22Rv1 (cell line): ENCODE measurements at regions not wholly inside any gene's neighbourhood (a gene's known extent, or its start where the extent isn't known, plus 50 kb on each side); places are given as distances from the start of the nearest gene placed in this dataset.

ENCODE experiments used
- ZFX ChIP-seq: fragments of 450-650 bp; IDR thresholded peaks from 2 replicates; pipeline ENCODE4 v1.6.1; 2017; ENCODE audit warnings: antibody characterized with exemption, borderline replicate concordance
- TF ChIP-seq, protein P1 (sequence below): fragments of 450-650 bp; IDR thresholded peaks from 2 replicates; pipeline ENCODE4 v1.5.1; 2017; ENCODE audit warnings: mild to moderate bottlenecking

DNA sequence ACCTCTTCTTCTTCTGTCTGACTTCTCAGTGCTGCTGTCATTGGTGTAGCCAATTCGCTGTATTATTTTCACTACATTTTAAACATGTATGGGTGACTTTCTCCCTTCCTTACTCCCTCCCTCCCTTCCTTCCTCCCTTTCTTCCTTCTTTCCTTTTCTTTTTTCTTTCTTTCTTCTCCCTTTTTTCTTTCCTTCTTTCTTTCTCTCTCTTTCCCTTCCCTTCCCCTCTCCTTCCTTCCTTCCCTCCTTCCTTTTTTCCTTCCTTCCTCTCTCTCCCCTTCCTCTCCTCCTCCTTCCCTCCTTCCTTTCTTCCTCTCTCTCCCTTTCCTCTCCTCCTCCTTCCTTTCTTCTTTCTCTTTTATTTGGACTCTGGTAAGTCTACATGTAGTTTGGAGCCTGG lies 240.8 kb downstream of the GATA3 start:
- TF ChIP-seq, protein P1, sequence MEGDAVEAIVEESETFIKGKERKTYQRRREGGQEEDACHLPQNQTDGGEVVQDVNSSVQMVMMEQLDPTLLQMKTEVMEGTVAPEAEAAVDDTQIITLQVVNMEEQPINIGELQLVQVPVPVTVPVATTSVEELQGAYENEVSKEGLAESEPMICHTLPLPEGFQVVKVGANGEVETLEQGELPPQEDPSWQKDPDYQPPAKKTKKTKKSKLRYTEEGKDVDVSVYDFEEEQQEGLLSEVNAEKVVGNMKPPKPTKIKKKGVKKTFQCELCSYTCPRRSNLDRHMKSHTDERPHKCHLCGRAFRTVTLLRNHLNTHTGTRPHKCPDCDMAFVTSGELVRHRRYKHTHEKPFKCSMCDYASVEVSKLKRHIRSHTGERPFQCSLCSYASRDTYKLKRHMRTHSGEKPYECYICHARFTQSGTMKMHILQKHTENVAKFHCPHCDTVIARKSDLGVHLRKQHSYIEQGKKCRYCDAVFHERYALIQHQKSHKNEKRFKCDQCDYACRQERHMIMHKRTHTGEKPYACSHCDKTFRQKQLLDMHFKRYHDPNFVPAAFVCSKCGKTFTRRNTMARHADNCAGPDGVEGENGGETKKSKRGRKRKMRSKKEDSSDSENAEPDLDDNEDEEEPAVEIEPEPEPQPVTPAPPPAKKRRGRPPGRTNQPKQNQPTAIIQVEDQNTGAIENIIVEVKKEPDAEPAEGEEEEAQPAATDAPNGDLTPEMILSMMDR = no peak
- no peak for TF ChIP-seq ZFX
